K562 (cell line): ENCODE measurements at regions not wholly inside any gene's neighbourhood (a gene's known extent, or its start where the extent isn't known, plus 50 kb on each side); places are given as distances from the start of the nearest gene placed in this dataset.

ENCODE experiments used
- ATAC-seq: fragments of 200-7000 bp; cut with Tn5 transposase; 3 replicates; pipeline ENCODE4 v1.9.1; 2020; ENCODE audit warnings: moderate library complexity
- BruUV-seq: library from RNA; stranded (reverse); fragments of 400-500 nt; replicated peaks from 2 replicates; lab custom pipeline; 2021; lab: Mats Ljungman, UMichigan
- CTCF ChIA-PET: fragments of 300-600 bp; formaldehyde crosslinking; extraction: SDS; loops from one replicate; lab custom pipeline; 2021; ENCODE audit warnings: low intra/inter-chr PET ratio; lab: Yijun Ruan, JAX
- POLR2A ChIA-PET: fragments of 300-600, 350-650 bp; sonication (Branson Sonifier 250); formaldehyde crosslinking; extraction: SDS; loops from one replicate; lab custom pipeline; 2021; ENCODE audit warnings: antibody characterized with exemption, inconsistent platforms; lab: Yijun Ruan, JAX
- DNase-seq, 4 experiments: peaks; one replicate each; pipeline versions ENCODE4 v3.0.0 to v3.0.0-alpha.2; 2011 to 2018; ENCODE audit warnings: low spot score in 3 of 4, mixed read lengths in 3 of 4; ENCODE audit errors: extremely low read depth in 1 of 4
- FAIRE-seq: peaks from 2 replicates; lab custom pipeline; 2011; peaks lifted over from hg19 to GRCh38; lab: Jason Lieb, UNC
- H2AFZ ChIP-seq: 2 replicates; pipeline ENCODE4 v1.6.0; 2011; ENCODE audit warnings: low read depth, low read length, control low read depth, inconsistent platforms
- H3K27ac ChIP-seq: fragments of 200-600 bp; 3 replicates; pipeline ENCODE4 v1.8.0; 2011; ENCODE audit warnings: low read depth, mild to moderate bottlenecking, control low read depth, inconsistent platforms, low read length, moderate library complexity, mixed read lengths; ENCODE audit errors: extremely low read depth
- H3K27me3 ChIP-seq, 2 experiments: fragments of 300-600 bp in 1 of 2; 2 replicates in 1 of 2; 3 replicates in 1 of 2; pipeline versions ENCODE4 v1.6.0 to v1.8.0; 2011; ENCODE audit warnings: inconsistent platforms in 2 of 2, low read length in 2 of 2, mild to moderate bottlenecking in 1 of 2, mixed read lengths in 1 of 2, moderate library complexity in 1 of 2; ENCODE audit not compliant: control insufficient read depth in 2 of 2, insufficient read depth in 2 of 2
- H3K36me3 ChIP-seq: fragments of 300-600 bp; 3 replicates; pipeline ENCODE4 v1.8.0; 2011; ENCODE audit warnings: mild to moderate bottlenecking, low read length, inconsistent platforms; ENCODE audit not compliant: control insufficient read depth, insufficient read depth
- H3K4me1 ChIP-seq, 2 experiments: fragments of 200-600 bp in 1 of 2; replicated peaks in 1 of 2; 2 replicates in 1 of 2; 3 replicates in 1 of 2; pipeline versions ENCODE4 v1.5.1 to v1.8.0; 2011; ENCODE audit warnings: inconsistent platforms in 2 of 2, low read length in 2 of 2, mild to moderate bottlenecking in 1 of 2, mixed read lengths in 1 of 2, moderate library complexity in 1 of 2; ENCODE audit not compliant: control insufficient read depth in 2 of 2, insufficient read depth in 2 of 2
- H3K4me2 ChIP-seq: 2 replicates; pipeline ENCODE4 v1.6.1; 2011; ENCODE audit warnings: low read length, control low read depth, inconsistent platforms, mixed read lengths; ENCODE audit not compliant: insufficient read depth
- H3K4me3 ChIP-seq: fragments of 200-600 bp; sonication (generic), shearing (Covaris generic); 2 replicates; pipeline ENCODE4 v1.5.1; 2016; ENCODE audit warnings: control low read depth, inconsistent platforms
- H3K79me2 ChIP-seq: fragments of 200-600 bp; 3 replicates; pipeline ENCODE4 v1.8.0; 2011; ENCODE audit warnings: low read length, inconsistent platforms; ENCODE audit not compliant: control insufficient read depth, insufficient read depth
- H3K9ac ChIP-seq, 2 experiments: 2 replicates each; pipeline versions ENCODE4 v1.6.0 to v1.6.1; 2011; ENCODE audit warnings: low read depth in 2 of 2, low read length in 2 of 2, control low read depth in 1 of 2, inconsistent platforms in 1 of 2, mild to moderate bottlenecking in 1 of 2, mixed read lengths in 1 of 2; ENCODE audit not compliant: insufficient read depth in 1 of 2
- H3K9me1 ChIP-seq: one replicate; pipeline ENCODE4 v1.6.0; 2011; ENCODE audit warnings: inconsistent platforms, mild to moderate bottlenecking, low read length, moderate library complexity; ENCODE audit not compliant: control insufficient read depth, insufficient read depth
- H3K9me3 ChIP-seq: replicated peaks from 2 replicates; pipeline ENCODE4 v1.5.1; 2011; ENCODE audit warnings: low read depth, low read length, inconsistent platforms; ENCODE audit not compliant: control insufficient read depth, insufficient read depth
- H4K20me1 ChIP-seq: replicated peaks from 2 replicates; pipeline ENCODE4 v1.6.1; 2011; ENCODE audit warnings: low read length, inconsistent platforms, mixed read lengths; ENCODE audit not compliant: control insufficient read depth, insufficient read depth
- BCOR ChIP-seq: fragments of 450-650 bp; IDR thresholded peaks from 2 replicates; pipeline ENCODE4 v1.6.1; 2016
- CBX2 ChIP-seq: fragments of 200-600 bp; sonication (generic); IDR thresholded peaks from one replicate; pipeline ENCODE4 v1.6.1; 2012; ENCODE audit warnings: mild to moderate bottlenecking, low read length, inconsistent platforms; ENCODE audit not compliant: insufficient read depth, poor library complexity, severe bottlenecking
- CTBP1 ChIP-seq: fragments of 450-650 bp; IDR thresholded peaks from 2 replicates; pipeline ENCODE4 v1.6.1; 2016; ENCODE audit warnings: borderline replicate concordance
- ELF1 ChIP-seq: fragments of 200-800 bp; sonication (Bioruptor generic); IDR thresholded peaks from 2 replicates; pipeline ENCODE4 v1.6.1; 2016; ENCODE audit warnings: missing genetic modification characterization, missing compliant biosample characterization
- EP300 ChIP-seq: IDR thresholded peaks from 2 replicates; pipeline ENCODE4 v1.6.1; 2012; ENCODE audit warnings: low read length, improper control_type of control experiment
- FOXJ2 ChIP-seq: fragments of 200-800 bp; sonication (Bioruptor generic); IDR thresholded peaks from 2 replicates; pipeline ENCODE4 v1.6.1; 2016; ENCODE audit warnings: missing genetic modification characterization, missing compliant biosample characterization
- HMGXB4 ChIP-seq: sonication (generic); formaldehyde crosslinking; IDR thresholded peaks from 2 replicates; pipeline ENCODE4 v1.8.1; 2023; ENCODE audit warnings: mild to moderate bottlenecking, missing genetic modification reagents
- HOMEZ ChIP-seq: fragments of 250-450 bp; sonication (Bioruptor Pico); IDR thresholded peaks from 2 replicates; pipeline ENCODE4 v1.4.0; 2020; ENCODE audit warnings: mild to moderate bottlenecking, moderate library complexity
- MCM7 ChIP-seq, 2 experiments: fragments of 450-650 bp; IDR thresholded peaks; 2 replicates each; pipeline ENCODE4 v1.6.1; 2016 to 2018
- PCBP1 ChIP-seq: fragments of 200-400 bp; formaldehyde crosslinking; IDR thresholded peaks from 2 replicates; pipeline ENCODE4 v1.6.1; 2018; ENCODE audit warnings: mild to moderate bottlenecking, low read depth, low read length; ENCODE audit not compliant: poor library complexity, severe bottlenecking
- POLR3A ChIP-seq: IDR thresholded peaks from 2 replicates; pipeline ENCODE4 v1.6.1; 2011; ENCODE audit warnings: borderline replicate concordance, mild to moderate bottlenecking, moderate library complexity; ENCODE audit not compliant: insufficient read length, insufficient read depth; ENCODE audit errors: extremely low read depth
- POU5F1 ChIP-seq: fragments of 150-350 bp; IDR thresholded peaks from 2 replicates; pipeline ENCODE4 v1.6.1; 2014; ENCODE audit warnings: borderline replicate concordance, low read length, low read depth, mild to moderate bottlenecking; ENCODE audit not compliant: partially characterized antibody
- TAF7 ChIP-seq: fragments of 450-650 bp; IDR thresholded peaks from 2 replicates; pipeline ENCODE4 v1.6.1; 2016; ENCODE audit warnings: missing genetic modification characterization, missing compliant biosample characterization
- THRA ChIP-seq: fragments of 450-650 bp; IDR thresholded peaks from 2 replicates; pipeline ENCODE4 v1.6.1; 2017; ENCODE audit warnings: mild to moderate bottlenecking, moderate library complexity
- ZNF133 ChIP-seq: fragments of 250-450 bp; sonication (Bioruptor Pico); IDR thresholded peaks from 2 replicates; pipeline ENCODE4 v1.4.0; 2020; ENCODE audit warnings: mild to moderate bottlenecking
- ZNF175 ChIP-seq: fragments of 200-800 bp; sonication (Bioruptor generic); IDR thresholded peaks from 2 replicates; pipeline ENCODE4 v1.6.1; 2016; ENCODE audit warnings: low read depth, mild to moderate bottlenecking, missing genetic modification characterization, missing compliant biosample characterization
- WGBS: fragments of 100-300 bp; shearing (Covaris generic); methylation state at CpG from one replicate; pipeline ENCODE4 v1.1.6; 2016; ENCODE audit warnings: low coverage, mixed read lengths; ENCODE audit not compliant: insufficient coverage; ENCODE audit errors: missing lambda C conversion rate; 5-methylcytosine and 5-hydroxymethylcytosine counted together
- in situ Hi-C: fragments of 300-500 bp; cut with MboI; formaldehyde crosslinking; loops from 4 replicates; pipeline ENCODE4 v1.15.0; 2018; ENCODE audit warnings: inconsistent platforms, mixed read lengths
- intact Hi-C: fragments of 100-400 bp; cut with micrococcal nuclease; formaldehyde crosslinking; loops from 2 replicates; pipeline ENCODE4 v1.14.2; 2022
- TF ChIP-seq, protein P1 (sequence below): fragments of 250-450 bp; sonication (Bioruptor Pico); IDR thresholded peaks from 2 replicates; pipeline ENCODE4 v1.8.0; 2021; ENCODE audit warnings: moderate library complexity, mild to moderate bottlenecking, inconsistent platforms

- CTCF ChIA-PET: no interaction called here
- H3K9me3 ChIP-seq: no peaks in the 10 kb centered on the region
- FAIRE-seq: no peak
Measured at GRCh38 chr19:31120952-31121351, 228.3 kb downstream of the TSHZ3 start.

More at GRCh38 chr19:31120952-31121351, 228.3 kb downstream of the TSHZ3 start:
- Histone ChIP-seq H3K4me3 (no peak overlapping the region), H3K27ac (no peak overlapping the region), H3K9ac (no peak overlapping the region), H3K36me3 (no peaks in the 10 kb centered on the region), H3K79me2 (no peaks in the 10 kb centered on the region), H3K4me1 (no peaks in the 10 kb centered on the region), H3K27me3 (no peaks in the 10 kb centered on the region; a peak in 1 of 5 replicates), H2AFZ (no peak overlapping the region), H4K20me1 (no peaks in the 10 kb centered on the region), H3K4me2 (no peak overlapping the region), H3K9me1 (no peaks in the 10 kb centered on the region)
- intact Hi-C loops: no loop called here
- TF ChIP-seq THRA (no peak), CTBP1 (no peak), POU5F1 (no peak), EP300 (no peak), ZNF175 (CRISPR knock-in tag) (no peak), HOMEZ (CRISPR knock-in tag) (no peak), POLR3A (no peak), BCOR (no peak), TAF7 (tag) (no peak), MCM7 (IDR thresholded peaks at IDR 0.05) (no peak), ZNF133 (CRISPR knock-in tag) (no peak), CBX2 (no peak), ELF1 (no peak), FOXJ2 (no peak), PCBP1 (no peak), HMGXB4 (CRISPR knock-in tag) (no peak)
- TF ChIP-seq, protein P1, sequence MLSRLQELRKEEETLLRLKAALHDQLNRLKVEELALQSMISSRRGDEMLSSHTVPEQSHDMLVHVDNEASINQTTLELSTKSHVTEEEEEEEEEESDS (CRISPR knock-in tag): no peak
- in situ Hi-C loops: no loop called here
- 0% methylated on average over 5 of the region's 6 CpGs for WGBS
- no TSS peak for BruUV-seq
- DNase-seq (no peak), ATAC-seq (no peak)
- POLR2A ChIA-PET: interaction anchor here (1.3 kb wide), 1 partner anchor 10 kb away, joined by 5 read pairs; no protein-coding TSS in a partner anchor
